Sigmoid colon (tissue), 3 donors: ENCODE measurements at regions not wholly inside any gene's neighbourhood (a gene's known extent, or its start where the extent isn't known, plus 50 kb on each side); places are given as distances from the start of the nearest gene placed in this dataset.

Experiments
- CTCF ChIP-seq, 4 experiments: fragments of 450-650 bp in 3 of 4; fragments of 200-600 bp in 1 of 4; IDR thresholded peaks; one replicate each; pipeline ENCODE4 v1.5.1; 2016 to 2019; ENCODE audit warnings: antibody characterized with exemption in 4 of 4, mild to moderate bottlenecking in 3 of 4, moderate library complexity in 2 of 4
- POLR2A ChIP-seq, 2 donors: fragments of 450-650 bp; IDR thresholded peaks; one replicate each; pipeline ENCODE4 v1.6.1; 2016; ENCODE audit warnings: antibody characterized with exemption in 2 of 2, mild to moderate bottlenecking in 2 of 2, moderate library complexity in 2 of 2

DNA sequence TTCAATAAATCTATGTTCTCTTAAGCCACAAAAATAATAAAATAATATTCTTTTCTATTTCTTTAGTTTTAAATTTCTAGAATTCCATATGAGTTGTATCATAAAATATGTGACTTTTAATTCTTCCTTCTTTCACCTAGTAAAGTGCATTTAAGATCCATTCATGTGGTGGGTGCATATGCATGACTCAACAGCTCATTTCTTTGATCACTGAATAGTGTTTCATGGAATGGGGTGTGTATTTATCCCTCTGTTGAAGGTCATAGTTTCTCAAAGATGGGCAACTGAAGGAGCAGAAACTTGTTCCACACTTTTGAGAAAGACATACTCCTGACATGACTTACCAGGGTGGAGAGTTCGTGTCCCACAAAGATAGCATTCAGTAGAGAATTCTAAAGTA lies 1230.3 kb upstream of the AGA start:
- no peak for TF ChIP-seq CTCF (IDR thresholded peaks at IDR 0.05)
- TF ChIP-seq POLR2A (IDR thresholded peaks at IDR 0.05), result no peak
